ENCODE measurements at regions not wholly inside any gene's neighbourhood (a gene's known extent, or its start where the extent isn't known, plus 50 kb on each side); places are given as distances from the start of the nearest gene placed in this dataset.

- DNase-seq (ENCODE audit: low read depth): no peak
Observed at GRCh38 chr10:83577421-83577820, 561.9 kb upstream of the GHITM start.

GRCh38 chr10:83580373-83581012 is 558.8 kb upstream of the GHITM start:
- DNase-seq (ENCODE audit: low read depth): no peak

GRCh38 chr10:83582407-83583095 is 556.8 kb upstream of the GHITM start:
- DNase-seq (ENCODE audit: low read depth): no peak

- no peak for DNase-seq (ENCODE audit: low read depth)
Observed at GRCh38 chr10:83585686-83586085, 553.6 kb upstream of the GHITM start.

- no peak for DNase-seq (ENCODE audit: low read depth)
Observed at GRCh38 chr10:83592337-83592935, 546.9 kb upstream of the GHITM start.

GRCh38 chr10:83603708-83604107 is 535.6 kb upstream of the GHITM start:
- no peak for DNase-seq (ENCODE audit: low read depth)

- no peak for DNase-seq (ENCODE audit: low read depth)
Observed at GRCh38 chr10:83605783-83606630, 533.3 kb upstream of the GHITM start.

- DNase-seq (ENCODE audit: low read depth): no peak
Observed at GRCh38 chr10:83607959-83608745, 531.2 kb upstream of the GHITM start.

GRCh38 chr10:83612050-83612449 is 527.3 kb upstream of the GHITM start:
- DNase-seq (ENCODE audit: low read depth): no peak

- DNase-seq (ENCODE audit: low read depth): no peak
Observed at GRCh38 chr10:83612746-83613145, 526.6 kb upstream of the GHITM start.

- no peak for DNase-seq (ENCODE audit: low read depth)
Observed at GRCh38 chr10:83617172-83617571, 522.1 kb upstream of the GHITM start.

- DNase-seq (ENCODE audit: low read depth): no peak
Observed at GRCh38 chr10:83617692-83618545, 521.4 kb upstream of the GHITM start.

GRCh38 chr10:83625831-83626360 is 513.4 kb upstream of the GHITM start:
- no peak for DNase-seq (ENCODE audit: low read depth)

- no peak for DNase-seq (ENCODE audit: low read depth)
Observed at GRCh38 chr10:83632701-83633100, 506.6 kb upstream of the GHITM start.

- DNase-seq (ENCODE audit: low read depth): no peak
Observed at GRCh38 chr10:83633547-83633946, 505.8 kb upstream of the GHITM start.

- no peak for DNase-seq (ENCODE audit: low read depth)
Observed at GRCh38 chr10:83636826-83637225, 502.5 kb upstream of the GHITM start.

- DNase-seq (ENCODE audit: low read depth): no peak
Observed at GRCh38 chr10:83647526-83647925, 491.8 kb upstream of the GHITM start.

GRCh38 chr10:83648201-83648600 is 491.1 kb upstream of the GHITM start:
- DNase-seq (ENCODE audit: low read depth): no peak

GRCh38 chr10:83649471-83649870 is 489.8 kb upstream of the GHITM start:
- no peak for DNase-seq (ENCODE audit: low read depth)

- no peak for DNase-seq (ENCODE audit: low read depth)
Observed at GRCh38 chr10:83654689-83655088, 484.6 kb upstream of the GHITM start.

GRCh38 chr10:83656924-83657323 is 482.4 kb upstream of the GHITM start:
- DNase-seq (ENCODE audit: low read depth): no peak
